Lung (tissue), 11 donors: ENCODE measurements at regions not wholly inside any gene's neighbourhood (a gene's known extent, or its start where the extent isn't known, plus 50 kb on each side); places are given as distances from the start of the nearest gene placed in this dataset.
A peak's percentile ranks its signal among the peaks of the same experiment; 100 is the strongest.

Source experiments
- ATAC-seq: fragments of 200-7000 bp; cut with Tn5 transposase; one replicate; pipeline ENCODE4 v1.9.1; 2020; ENCODE audit warnings: moderate number of reproducible peaks; ENCODE audit not compliant: insufficient read depth, low FRiP score
- DNase-seq, 3 donors: peaks; one replicate each; pipeline ENCODE4 v3.0.0-alpha.2; 2013 to 2017
- H3K27ac ChIP-seq, 2 donors: one replicate each; pipeline ENCODE4 v1.5.1; 2013; ENCODE audit warnings: mild to moderate bottlenecking in 2 of 2, moderate library complexity in 2 of 2, control low read depth in 1 of 2, inconsistent platforms in 1 of 2, low read depth in 1 of 2, low read length in 1 of 2
- H3K27me3 ChIP-seq, 3 donors: one replicate each; pipeline ENCODE4 v1.5.1; 2013; ENCODE audit warnings: low read length in 2 of 3; ENCODE audit not compliant: control insufficient read depth in 3 of 3, insufficient read depth in 3 of 3
- H3K36me3 ChIP-seq, 4 donors: one replicate each; pipeline ENCODE4 v1.5.1; 2013; ENCODE audit warnings: low read length in 4 of 4, mild to moderate bottlenecking in 1 of 4, moderate library complexity in 1 of 4; ENCODE audit not compliant: control insufficient read depth in 4 of 4, insufficient read depth in 4 of 4
- H3K4me1 ChIP-seq, 5 donors: one replicate each; pipeline ENCODE4 v1.5.1; 2013; ENCODE audit warnings: low read length in 5 of 5, mild to moderate bottlenecking in 2 of 5, moderate library complexity in 1 of 5; ENCODE audit not compliant: control insufficient read depth in 5 of 5, insufficient read depth in 5 of 5
- H3K4me3 ChIP-seq: one replicate; pipeline ENCODE4 v1.5.1; 2013; ENCODE audit warnings: mild to moderate bottlenecking, control low read depth, moderate library complexity
- H3K9ac ChIP-seq, 2 donors: one replicate each; pipeline ENCODE4 v1.5.1; 2013; ENCODE audit warnings: low read length in 2 of 2, control low read depth in 1 of 2; ENCODE audit not compliant: insufficient read depth in 1 of 2
- H3K9me3 ChIP-seq, 4 donors: one replicate each; pipeline ENCODE4 v1.5.1; 2013; ENCODE audit warnings: low read length in 3 of 4, mild to moderate bottlenecking in 1 of 4, moderate library complexity in 1 of 4; ENCODE audit not compliant: control insufficient read depth in 4 of 4, insufficient read depth in 3 of 4
- WGBS, 2 donors: extraction: QIAGEN DNeasy Blood & Tissue Kit; methylation state at CpG; one replicate each; pipeline ENCODE4 v1.1.7; 2013; 5-methylcytosine and 5-hydroxymethylcytosine counted together
- TF ChIP-seq, protein P1 (sequence below): IDR thresholded peaks from 2 replicates; pipeline ENCODE4 v1.5.1; 2012; ENCODE audit warnings: mild to moderate bottlenecking; ENCODE audit errors: control extremely low read depth, extremely low read depth
- donor health status: control.
- donor health status: control.
- donor health status: Bipolar disorder and iron deficiency.
- donor health status: healthy.
- donor health status: DM: yes; HTN: yes; CAD: no.

DNA sequence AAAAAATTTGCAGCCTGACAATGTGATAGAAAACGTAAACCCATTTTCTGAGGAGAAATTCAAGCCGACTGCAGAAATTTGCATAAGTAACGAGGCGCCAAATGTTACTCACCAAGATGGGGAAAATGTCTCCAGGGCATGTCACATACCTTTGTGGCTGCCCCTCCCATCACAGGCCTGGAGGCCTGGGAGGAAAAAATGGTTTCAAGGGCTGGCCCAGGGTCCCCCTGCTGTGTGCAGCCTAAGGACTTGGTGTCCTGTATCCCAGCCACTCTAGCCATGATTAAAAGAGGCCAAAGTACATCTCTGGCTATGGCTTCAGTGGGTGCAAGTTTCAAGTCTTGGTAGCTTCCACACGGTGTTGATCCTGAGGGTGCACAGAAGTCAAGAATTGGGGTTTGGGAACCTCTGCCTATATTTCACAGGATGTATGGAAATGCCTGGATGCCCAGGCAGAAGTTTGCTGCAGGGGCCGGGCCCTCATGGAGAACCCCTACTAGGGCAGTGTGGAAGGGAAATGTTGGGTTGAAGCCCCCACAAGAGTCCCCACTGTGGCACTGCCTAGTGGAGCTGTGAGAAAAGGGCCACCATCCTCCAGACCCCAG lies 1842.3 kb downstream of the PCDH9 start:
- peaks cover 0 to 7% (median 0%) of the 10 kb centered on the region in 4 donors for H3K9me3 ChIP-seq
- no peak for DNase-seq
- peaks cover 0 to 3% (median 0%) of the 10 kb centered on the region in 5 donors for H3K4me1 ChIP-seq
- H3K27ac ChIP-seq: no peak overlapping the region
- ATAC-seq: no peak
- 67 to 94% methylated on average over 6 of the region's 6 CpGs for WGBS, 2 donors
- TF ChIP-seq, protein P1, sequence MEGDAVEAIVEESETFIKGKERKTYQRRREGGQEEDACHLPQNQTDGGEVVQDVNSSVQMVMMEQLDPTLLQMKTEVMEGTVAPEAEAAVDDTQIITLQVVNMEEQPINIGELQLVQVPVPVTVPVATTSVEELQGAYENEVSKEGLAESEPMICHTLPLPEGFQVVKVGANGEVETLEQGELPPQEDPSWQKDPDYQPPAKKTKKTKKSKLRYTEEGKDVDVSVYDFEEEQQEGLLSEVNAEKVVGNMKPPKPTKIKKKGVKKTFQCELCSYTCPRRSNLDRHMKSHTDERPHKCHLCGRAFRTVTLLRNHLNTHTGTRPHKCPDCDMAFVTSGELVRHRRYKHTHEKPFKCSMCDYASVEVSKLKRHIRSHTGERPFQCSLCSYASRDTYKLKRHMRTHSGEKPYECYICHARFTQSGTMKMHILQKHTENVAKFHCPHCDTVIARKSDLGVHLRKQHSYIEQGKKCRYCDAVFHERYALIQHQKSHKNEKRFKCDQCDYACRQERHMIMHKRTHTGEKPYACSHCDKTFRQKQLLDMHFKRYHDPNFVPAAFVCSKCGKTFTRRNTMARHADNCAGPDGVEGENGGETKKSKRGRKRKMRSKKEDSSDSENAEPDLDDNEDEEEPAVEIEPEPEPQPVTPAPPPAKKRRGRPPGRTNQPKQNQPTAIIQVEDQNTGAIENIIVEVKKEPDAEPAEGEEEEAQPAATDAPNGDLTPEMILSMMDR: no peak
- H3K27me3 ChIP-seq: no peaks in the 10 kb centered on the region
- H3K9ac ChIP-seq: no peak overlapping the region
- H3K36me3 ChIP-seq: no peaks in the 10 kb centered on the region
- H3K4me3 ChIP-seq: no peak overlapping the region

DNA sequence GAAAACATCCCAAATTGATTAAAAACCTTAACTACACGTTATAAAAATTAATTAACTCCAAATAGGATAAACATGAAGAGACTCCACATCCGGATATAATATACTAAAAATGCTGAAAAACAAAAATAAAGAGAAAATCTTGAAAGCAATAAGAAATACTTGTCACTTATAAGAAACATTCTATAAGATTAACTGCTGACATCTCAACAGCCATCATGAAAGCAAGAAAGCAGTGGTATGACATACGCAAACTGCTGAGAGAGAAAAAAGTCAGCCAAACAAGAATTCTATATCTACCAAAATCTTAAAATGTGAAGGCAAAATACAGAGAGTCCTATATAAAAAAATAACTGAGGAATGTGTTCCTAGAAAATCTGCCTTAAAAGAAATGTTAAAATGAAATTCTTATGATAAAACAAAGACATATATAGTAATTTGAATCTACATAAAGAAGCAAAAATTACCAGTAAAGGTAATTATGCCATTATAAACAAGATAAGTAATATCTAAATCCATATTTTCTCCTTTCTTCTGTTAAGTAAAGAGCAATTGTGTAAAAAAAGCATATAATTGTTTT lies 1851.1 kb downstream of the PCDH9 start:
- DNase-seq (peak in 2 of 3 donors; percentile 7 to 27), ATAC-seq (no peak)
- Histone ChIP-seq H3K36me3 (no peaks in the 10 kb centered on the region), H3K4me1 (no peaks in the 10 kb centered on the region), H3K27me3 (no peaks in the 10 kb centered on the region), H3K9me3 (peaks cover 0 to 7% (median 2%) of the 10 kb centered on the region in 4 donors), H3K9ac (no peak overlapping the region), H3K27ac (no peak overlapping the region), H3K4me3 (no peak overlapping the region)
- 68 to 73% methylated on average over 3 of the region's 3 CpGs for WGBS, 2 donors
- TF ChIP-seq, protein P1: no peak

DNA sequence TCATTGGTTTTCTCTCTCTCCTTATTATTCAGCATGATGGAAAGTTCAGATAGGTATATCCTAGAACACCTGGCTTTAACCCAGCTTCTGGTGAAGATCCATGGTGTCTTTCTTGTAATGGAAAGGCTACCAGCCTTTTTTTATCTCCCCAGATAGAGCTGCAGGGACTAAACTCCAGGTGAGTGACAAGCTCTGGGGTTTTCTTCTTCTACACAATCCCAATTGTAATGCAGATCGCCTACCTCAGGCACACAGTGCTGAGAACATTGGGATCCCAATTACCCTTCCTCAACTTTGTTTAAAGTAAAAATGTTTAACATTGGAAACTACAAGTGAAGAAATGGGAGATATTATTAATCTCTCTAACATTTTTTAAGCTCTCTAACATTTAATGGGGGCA lies 1851.7 kb downstream of the PCDH9 start:
- Histone ChIP-seq H3K27ac (no peak overlapping the region), H3K27me3 (no peaks in the 10 kb centered on the region), H3K9ac (no peak overlapping the region), H3K9me3 (peaks cover 0 to 7% (median 2%) of the 10 kb centered on the region in 4 donors), H3K4me1 (no peaks in the 10 kb centered on the region), H3K4me3 (no peak overlapping the region), H3K36me3 (no peaks in the 10 kb centered on the region)
- DNase-seq (no peak), ATAC-seq (no peak)
- WGBS, 2 donors: 88 to 93% methylated on average over 1 of the region's 1 CpG
- TF ChIP-seq, protein P1: no peak
